Vagina (tissue), 2 donors: ENCODE measurements at regions not wholly inside any gene's neighbourhood (a gene's known extent, or its start where the extent isn't known, plus 50 kb on each side); places are given as distances from the start of the nearest gene placed in this dataset.

Experiments
- POLR2A ChIP-seq, 2 donors: fragments of 450-650 bp; IDR thresholded peaks; one replicate each; pipeline ENCODE4 v1.6.1; 2017; ENCODE audit warnings: antibody characterized with exemption in 2 of 2, mild to moderate bottlenecking in 2 of 2, moderate library complexity in 2 of 2
- TF ChIP-seq, protein P1 (sequence below), 3 experiments: fragments of 450-650 bp in 2 of 3; fragments of 200-600 bp in 1 of 3; sonication (generic) in 1 of 3; IDR thresholded peaks; one replicate each; pipeline ENCODE4 v1.5.1; 2017 to 2019; ENCODE audit warnings: antibody characterized with exemption in 3 of 3, mild to moderate bottlenecking in 2 of 3, moderate library complexity in 2 of 3

DNA sequence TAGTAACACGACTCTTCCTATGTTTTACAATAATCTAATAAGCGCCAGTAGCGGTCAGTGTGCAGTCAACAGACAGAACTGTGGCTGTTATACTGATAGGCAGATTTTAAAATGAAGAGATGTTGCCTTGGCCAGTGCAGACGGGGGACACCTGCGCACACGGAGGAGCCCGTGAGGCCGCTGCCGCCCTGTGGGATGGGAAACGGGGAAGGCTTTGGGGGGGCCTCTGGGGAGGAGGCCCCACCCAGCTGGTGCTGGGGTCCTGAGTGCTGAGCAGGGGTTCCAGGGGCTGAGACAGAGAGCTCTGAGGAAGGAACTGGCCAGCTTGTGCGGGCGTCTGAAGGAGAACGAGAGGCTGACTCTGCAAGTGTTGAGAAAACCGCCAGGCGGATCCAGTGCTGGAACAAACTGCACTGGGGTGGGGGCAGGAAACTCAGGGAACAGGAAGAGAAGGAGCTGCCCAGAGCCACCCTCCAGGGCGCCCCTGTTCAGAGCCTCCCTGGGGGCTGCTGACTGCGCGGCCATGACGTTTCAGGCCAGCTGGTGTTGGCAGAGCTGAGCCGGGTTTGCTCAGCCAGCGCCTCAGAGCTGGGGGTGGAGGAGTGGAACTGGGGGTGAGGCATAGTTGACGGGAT lies 426.4 kb downstream of the TCERG1L start:
- TF ChIP-seq, protein P1, sequence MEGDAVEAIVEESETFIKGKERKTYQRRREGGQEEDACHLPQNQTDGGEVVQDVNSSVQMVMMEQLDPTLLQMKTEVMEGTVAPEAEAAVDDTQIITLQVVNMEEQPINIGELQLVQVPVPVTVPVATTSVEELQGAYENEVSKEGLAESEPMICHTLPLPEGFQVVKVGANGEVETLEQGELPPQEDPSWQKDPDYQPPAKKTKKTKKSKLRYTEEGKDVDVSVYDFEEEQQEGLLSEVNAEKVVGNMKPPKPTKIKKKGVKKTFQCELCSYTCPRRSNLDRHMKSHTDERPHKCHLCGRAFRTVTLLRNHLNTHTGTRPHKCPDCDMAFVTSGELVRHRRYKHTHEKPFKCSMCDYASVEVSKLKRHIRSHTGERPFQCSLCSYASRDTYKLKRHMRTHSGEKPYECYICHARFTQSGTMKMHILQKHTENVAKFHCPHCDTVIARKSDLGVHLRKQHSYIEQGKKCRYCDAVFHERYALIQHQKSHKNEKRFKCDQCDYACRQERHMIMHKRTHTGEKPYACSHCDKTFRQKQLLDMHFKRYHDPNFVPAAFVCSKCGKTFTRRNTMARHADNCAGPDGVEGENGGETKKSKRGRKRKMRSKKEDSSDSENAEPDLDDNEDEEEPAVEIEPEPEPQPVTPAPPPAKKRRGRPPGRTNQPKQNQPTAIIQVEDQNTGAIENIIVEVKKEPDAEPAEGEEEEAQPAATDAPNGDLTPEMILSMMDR (IDR thresholded peaks at IDR 0.05), result no peak
- TF ChIP-seq POLR2A (IDR thresholded peaks at IDR 0.05), result no peak
